Esophagus muscularis mucosa (tissue), 3 donors: ENCODE measurements at regions not wholly inside any gene's neighbourhood (a gene's known extent, or its start where the extent isn't known, plus 50 kb on each side); places are given as distances from the start of the nearest gene placed in this dataset.

ENCODE experiments used
- CTCF ChIP-seq, 3 experiments: fragments of 200-600 bp in 2 of 3; fragments of 450-650 bp in 1 of 3; sonication (generic) in 2 of 3; IDR thresholded peaks; one replicate each; pipeline ENCODE4 v1.5.1; 2017 to 2019; ENCODE audit warnings: antibody characterized with exemption in 3 of 3, mild to moderate bottlenecking in 2 of 3, moderate library complexity in 1 of 3
- POLR2A ChIP-seq: fragments of 450-650 bp; IDR thresholded peaks from one replicate; pipeline ENCODE4 v1.6.1; 2017; ENCODE audit warnings: antibody characterized with exemption, moderate library complexity, mild to moderate bottlenecking, low read depth

- TF ChIP-seq CTCF (IDR thresholded peaks at IDR 0.05) (no peak), POLR2A (no peak)
These were observed 61.3 kb upstream of the KCNE2 start for GRCh38 chr21:34302521-34302920.
